Stimulated activated effector memory CD8-positive, alpha-beta T cell treated with anti-CD3 and anti-CD28 coated beads, Interleukin-12 subunit alpha, Interleukin-12 subunit beta, amount 100 ng/mL, for 72 hours (primary cell): ENCODE measurements at regions not wholly inside any gene's neighbourhood (a gene's known extent, or its start where the extent isn't known, plus 50 kb on each side); places are given as distances from the start of the nearest gene placed in this dataset.

ENCODE experiments used
- ATAC-seq: fragments of 150-1000 bp; cut with Tn5 transposase; 2 replicates; pipeline ENCODE4 v1.10.0; 2021
- DNase-seq, 2 donors: peaks; one replicate each; pipeline ENCODE4 v3.0.0; 2021 to 2022; ENCODE audit warnings: low spot score in 2 of 2
- H3K27ac Mint-ChIP-seq: one replicate; pipeline ENCODE4 v1.8.0; 2022; ENCODE audit warnings: mild to moderate bottlenecking, mixed read lengths
- H3K36me3 Mint-ChIP-seq: one replicate; pipeline ENCODE4 v1.8.0; 2022; ENCODE audit warnings: mild to moderate bottlenecking, mixed read lengths
- H3K4me1 Mint-ChIP-seq: one replicate; pipeline ENCODE4 v1.8.0; 2022; ENCODE audit warnings: mixed read lengths
- H3K4me3 Mint-ChIP-seq: one replicate; pipeline ENCODE4 v1.8.0; 2022; ENCODE audit warnings: mild to moderate bottlenecking, mixed read lengths
- H3K9me3 Mint-ChIP-seq: one replicate; pipeline ENCODE4 v1.8.0; 2022; ENCODE audit warnings: mixed read lengths

- Mint-ChIP-seq H3K4me3 (no peak overlapping the region), H3K36me3 (no peaks in the 10 kb centered on the region), H3K27ac (no peak overlapping the region), H3K9me3 (no peaks in the 10 kb centered on the region), H3K4me1 (no peaks in the 10 kb centered on the region)
- ATAC-seq: no peak
- DNase-seq: no peak
These were observed 233.0 kb upstream of the ZNF32 start for GRCh38 chr10:43881657-43882056.

DNA sequence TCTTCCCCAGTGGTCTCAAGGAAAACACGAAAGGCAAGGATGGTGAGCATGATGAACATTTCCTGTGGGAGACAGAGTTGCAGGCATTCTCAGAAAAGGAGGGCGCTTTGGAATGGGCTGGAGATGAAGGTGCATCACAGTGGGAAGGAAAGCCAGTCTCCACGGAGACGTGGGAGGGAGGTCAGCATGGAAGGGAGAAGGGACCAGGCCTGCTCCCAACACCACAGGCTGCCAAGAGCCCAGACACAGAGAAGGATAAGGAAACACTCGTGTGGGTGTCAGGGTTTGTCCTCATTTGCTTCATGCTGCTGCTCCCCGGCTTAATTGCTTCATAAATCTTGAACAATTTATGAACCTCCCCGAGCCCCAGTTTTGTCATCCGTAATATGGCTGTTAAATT, 231.5 kb upstream of the ZNF32 start:
- Mint-ChIP-seq H3K27ac (no peak overlapping the region), H3K4me1 (no peaks in the 10 kb centered on the region), H3K9me3 (no peaks in the 10 kb centered on the region), H3K36me3 (no peaks in the 10 kb centered on the region), H3K4me3 (no peak overlapping the region)
- no peak for ATAC-seq
- no peak for DNase-seq

GRCh38 chr10:43879742-43880141, 231.1 kb upstream of the ZNF32 start:
- no peaks in the 10 kb centered on the region for H3K4me1 Mint-ChIP-seq
- no peak overlapping the region for H3K27ac Mint-ChIP-seq
- H3K36me3 Mint-ChIP-seq: no peaks in the 10 kb centered on the region
- H3K4me3 Mint-ChIP-seq: no peak overlapping the region
- ATAC-seq: no peak
- no peaks in the 10 kb centered on the region for H3K9me3 Mint-ChIP-seq
- DNase-seq: no peak

GRCh38 chr10:43879162-43879561, 230.5 kb upstream of the ZNF32 start:
- Mint-ChIP-seq H3K9me3 (no peaks in the 10 kb centered on the region), H3K36me3 (no peaks in the 10 kb centered on the region), H3K27ac (no peak overlapping the region), H3K4me1 (no peaks in the 10 kb centered on the region), H3K4me3 (no peak overlapping the region)
- no peak for DNase-seq
- ATAC-seq: no peak

DNA sequence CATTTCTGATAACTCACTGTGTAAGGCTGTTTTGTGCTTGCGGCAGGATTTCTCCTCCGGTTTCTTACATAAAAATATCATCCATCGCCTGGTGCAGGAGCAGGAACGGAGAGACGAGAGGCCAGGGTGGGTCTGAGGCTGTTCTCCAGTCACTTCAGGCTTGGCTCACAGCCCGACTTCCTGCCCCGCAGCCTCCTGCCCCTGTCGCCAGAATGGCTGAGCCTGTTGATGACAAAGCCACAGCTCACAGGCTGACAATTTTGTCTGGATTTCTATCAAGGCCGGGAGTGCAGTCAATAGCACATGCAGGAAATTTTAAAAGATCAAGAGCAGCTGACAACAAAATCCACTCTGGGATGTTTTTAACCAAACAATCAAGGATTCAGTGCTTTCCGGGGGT, 229.7 kb upstream of the ZNF32 start:
- no peak overlapping the region for H3K27ac Mint-ChIP-seq
- H3K4me3 Mint-ChIP-seq: no peak overlapping the region
- no peaks in the 10 kb centered on the region for H3K9me3 Mint-ChIP-seq
- DNase-seq: no peak
- no peaks in the 10 kb centered on the region for H3K4me1 Mint-ChIP-seq
- H3K36me3 Mint-ChIP-seq: no peaks in the 10 kb centered on the region
- ATAC-seq: no peak

- ATAC-seq: no peak
- no peak for DNase-seq
- H3K36me3 Mint-ChIP-seq: no peaks in the 10 kb centered on the region
- H3K4me1 Mint-ChIP-seq: no peaks in the 10 kb centered on the region
- no peaks in the 10 kb centered on the region for H3K9me3 Mint-ChIP-seq
- H3K27ac Mint-ChIP-seq: no peak overlapping the region
- H3K4me3 Mint-ChIP-seq: no peak overlapping the region
These were observed 228.3 kb upstream of the ZNF32 start for GRCh38 chr10:43876976-43877375.

DNA sequence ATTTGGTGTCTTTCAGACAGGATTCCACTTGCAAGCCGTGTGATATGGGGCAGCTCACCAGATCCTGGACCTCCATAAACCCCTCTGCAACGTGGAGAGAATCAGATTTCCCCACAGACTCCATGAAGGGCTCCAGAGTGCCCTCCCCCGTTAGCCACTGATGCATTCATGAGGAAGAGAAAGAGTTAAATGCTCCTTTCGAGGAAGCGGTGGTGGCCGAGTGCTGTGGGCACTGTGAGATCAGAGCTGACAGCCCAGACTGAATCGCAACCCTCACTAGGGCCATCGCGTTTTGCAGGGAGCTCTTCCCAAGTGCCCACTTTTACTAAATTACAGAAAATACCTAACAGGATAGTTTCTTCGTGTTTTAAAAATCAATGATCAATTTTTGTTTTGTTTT, 226.3 kb upstream of the ZNF32 start:
- ATAC-seq: no peak
- no peak overlapping the region for H3K4me3 Mint-ChIP-seq
- H3K27ac Mint-ChIP-seq: no peak overlapping the region
- H3K9me3 Mint-ChIP-seq: no peaks in the 10 kb centered on the region
- H3K4me1 Mint-ChIP-seq: no peaks in the 10 kb centered on the region
- H3K36me3 Mint-ChIP-seq: no peaks in the 10 kb centered on the region
- no peak for DNase-seq

- Mint-ChIP-seq H3K27ac (no peak overlapping the region), H3K9me3 (no peaks in the 10 kb centered on the region), H3K4me3 (no peak overlapping the region), H3K36me3 (no peaks in the 10 kb centered on the region), H3K4me1 (no peaks in the 10 kb centered on the region)
- ATAC-seq (no peak), DNase-seq (no peak)
These were observed 225.0 kb upstream of the ZNF32 start for GRCh38 chr10:43873717-43874116.

DNA sequence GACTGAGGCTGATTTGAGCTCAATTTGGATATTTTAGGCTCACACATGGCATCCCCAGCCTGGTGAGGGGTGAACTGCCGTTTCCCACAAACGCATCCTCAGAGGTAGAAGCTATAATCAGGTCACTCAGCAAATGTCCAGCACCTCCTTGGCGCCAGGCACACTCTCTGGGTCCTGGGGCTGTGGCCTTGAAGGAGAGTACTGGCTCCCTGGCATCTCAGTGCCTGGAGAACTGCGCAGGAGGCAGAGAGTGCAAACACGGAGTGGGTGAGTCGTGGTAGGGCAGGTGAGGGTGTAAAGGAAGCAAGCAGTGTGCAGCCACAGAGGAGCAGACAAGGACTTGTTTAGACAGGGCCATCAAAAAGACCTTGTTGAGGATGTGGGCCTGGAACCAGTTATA, 224.0 kb upstream of the ZNF32 start:
- ATAC-seq: no peak
- DNase-seq: no peak
- H3K4me3 Mint-ChIP-seq: no peak overlapping the region
- H3K9me3 Mint-ChIP-seq: no peaks in the 10 kb centered on the region
- no peak overlapping the region for H3K27ac Mint-ChIP-seq
- no peaks in the 10 kb centered on the region for H3K4me1 Mint-ChIP-seq
- H3K36me3 Mint-ChIP-seq: no peaks in the 10 kb centered on the region

DNA sequence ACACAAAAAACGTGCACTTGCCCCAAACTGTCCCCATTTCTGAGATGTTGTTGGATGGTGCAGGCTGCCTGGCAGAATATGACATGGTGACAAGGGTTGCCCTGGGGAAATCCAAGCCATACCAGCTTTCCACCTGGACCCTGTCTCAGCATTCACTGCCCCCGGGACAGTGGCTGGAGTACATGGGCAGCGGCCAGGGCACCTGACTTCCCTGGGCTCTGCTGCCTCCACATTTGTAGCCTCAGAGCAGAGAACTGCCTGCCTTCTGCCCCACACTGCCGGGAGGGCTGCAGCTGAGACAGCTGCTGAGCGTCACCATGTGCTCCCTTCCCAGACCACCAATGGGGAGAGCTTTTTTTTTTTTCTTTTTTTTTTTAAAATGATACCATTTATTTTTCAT, 222.9 kb upstream of the ZNF32 start:
- H3K4me3 Mint-ChIP-seq: no peak overlapping the region
- no peaks in the 10 kb centered on the region for H3K9me3 Mint-ChIP-seq
- H3K27ac Mint-ChIP-seq: no peak overlapping the region
- no peaks in the 10 kb centered on the region for H3K4me1 Mint-ChIP-seq
- ATAC-seq: no peak
- H3K36me3 Mint-ChIP-seq: no peaks in the 10 kb centered on the region
- no peak for DNase-seq

- ATAC-seq (peak; percentile 8), DNase-seq (no peak)
These were observed 222.3 kb upstream of the ZNF32 start for GRCh38 chr10:43870968-43871439.

DNA sequence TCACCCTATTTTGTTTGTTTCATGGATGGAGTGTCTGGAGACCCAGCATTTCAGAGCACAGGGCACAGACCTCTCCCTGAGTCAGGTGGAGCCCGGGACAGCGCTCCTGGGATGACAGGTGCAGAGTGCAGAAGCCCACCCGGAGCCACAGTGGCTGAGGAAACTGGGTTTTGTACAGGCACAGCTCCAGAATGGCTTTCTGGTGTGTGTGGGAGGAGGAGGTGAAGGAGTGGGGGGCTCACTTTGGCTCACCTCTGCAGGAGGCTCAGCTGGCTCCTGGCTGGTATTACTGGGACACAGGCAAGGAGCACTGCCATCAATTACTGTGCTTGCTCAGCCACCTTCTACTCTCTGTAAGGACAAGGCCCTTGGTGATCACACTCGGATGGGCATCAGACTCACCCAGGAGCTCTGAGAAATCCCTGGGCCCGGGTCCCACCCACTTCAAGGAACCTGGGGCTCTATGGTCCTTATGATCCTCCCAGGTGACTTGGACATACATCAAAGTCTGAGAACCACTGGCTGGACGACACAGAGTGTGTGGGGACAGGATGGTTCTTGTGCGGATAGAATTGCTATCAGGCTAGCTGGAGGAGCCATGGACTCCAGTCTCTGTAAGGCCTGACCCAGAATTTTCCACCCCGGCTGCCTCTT, 221.1 kb upstream of the ZNF32 start:
- H3K9me3 Mint-ChIP-seq: no peaks in the 10 kb centered on the region
- H3K4me1 Mint-ChIP-seq: no peaks in the 10 kb centered on the region
- no peak overlapping the region for H3K4me3 Mint-ChIP-seq
- DNase-seq: no peak
- no peak overlapping the region for H3K27ac Mint-ChIP-seq
- H3K36me3 Mint-ChIP-seq: no peaks in the 10 kb centered on the region
- no peak for ATAC-seq

More at GRCh38 chr10:43870968-43871439, 222.3 kb upstream of the ZNF32 start:
- no peak overlapping the region for H3K27ac Mint-ChIP-seq
- H3K36me3 Mint-ChIP-seq: no peaks in the 10 kb centered on the region
- no peaks in the 10 kb centered on the region for H3K9me3 Mint-ChIP-seq
- no peaks in the 10 kb centered on the region for H3K4me1 Mint-ChIP-seq
- no peak overlapping the region for H3K4me3 Mint-ChIP-seq

DNA sequence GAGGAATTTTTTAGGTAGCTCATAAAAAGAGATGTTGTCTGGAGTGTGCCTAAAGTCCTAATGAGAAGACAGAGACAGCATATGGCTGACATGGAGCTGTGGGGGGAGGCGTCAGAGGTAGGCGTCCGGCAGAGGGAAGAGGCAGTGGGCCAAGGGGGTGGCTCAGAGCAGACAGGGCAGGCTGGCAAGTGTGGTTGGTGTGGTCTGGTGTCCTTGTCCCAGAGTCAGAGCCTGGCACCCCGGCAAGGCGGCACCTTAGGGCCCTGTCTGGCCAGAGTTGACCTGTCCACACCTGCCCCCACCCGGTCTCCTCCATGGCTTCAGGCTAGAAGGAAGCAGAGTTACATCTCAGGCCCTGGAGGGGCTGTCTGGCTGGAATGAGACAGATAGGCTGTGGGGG, 220.3 kb upstream of the ZNF32 start:
- DNase-seq (no peak), ATAC-seq (no peak)
- H3K36me3 Mint-ChIP-seq: no peaks in the 10 kb centered on the region
- H3K4me3 Mint-ChIP-seq: no peak overlapping the region
- H3K4me1 Mint-ChIP-seq: no peaks in the 10 kb centered on the region
- H3K27ac Mint-ChIP-seq: no peak overlapping the region
- H3K9me3 Mint-ChIP-seq: no peaks in the 10 kb centered on the region

GRCh38 chr10:43867667-43868565, 219.2 kb upstream of the ZNF32 start:
- no peaks in the 10 kb centered on the region for H3K9me3 Mint-ChIP-seq
- H3K27ac Mint-ChIP-seq: no peak overlapping the region
- no peaks in the 10 kb centered on the region for H3K36me3 Mint-ChIP-seq
- H3K4me1 Mint-ChIP-seq: no peaks in the 10 kb centered on the region
- DNase-seq (no peak), ATAC-seq (no peak)
- H3K4me3 Mint-ChIP-seq: no peak overlapping the region

DNA sequence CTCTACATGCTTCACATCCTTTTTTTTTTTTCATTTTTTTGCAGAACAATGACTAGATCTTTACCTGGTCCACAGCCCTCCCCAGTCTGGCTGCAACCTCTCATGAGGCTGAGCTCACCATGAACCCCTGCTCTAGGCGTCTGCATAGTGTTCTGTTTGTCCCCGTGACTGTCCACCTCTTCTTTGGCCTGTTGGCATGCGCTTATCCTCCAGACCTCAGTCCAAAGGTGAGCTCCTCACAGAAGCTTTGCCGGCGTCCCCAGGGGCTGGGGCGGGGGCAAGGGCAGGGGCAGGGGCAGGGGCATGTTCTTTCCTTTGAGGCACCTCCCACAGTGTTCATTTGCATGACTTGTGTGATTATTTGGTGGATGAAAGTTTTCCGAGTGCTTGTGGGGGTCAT, 218.4 kb upstream of the ZNF32 start:
- no peak for DNase-seq
- no peak for ATAC-seq
- H3K4me1 Mint-ChIP-seq: peaks cover 4% of the 10 kb centered on the region
- no peaks in the 10 kb centered on the region for H3K9me3 Mint-ChIP-seq
- H3K27ac Mint-ChIP-seq: no peak overlapping the region
- no peak overlapping the region for H3K4me3 Mint-ChIP-seq
- no peaks in the 10 kb centered on the region for H3K36me3 Mint-ChIP-seq

DNA sequence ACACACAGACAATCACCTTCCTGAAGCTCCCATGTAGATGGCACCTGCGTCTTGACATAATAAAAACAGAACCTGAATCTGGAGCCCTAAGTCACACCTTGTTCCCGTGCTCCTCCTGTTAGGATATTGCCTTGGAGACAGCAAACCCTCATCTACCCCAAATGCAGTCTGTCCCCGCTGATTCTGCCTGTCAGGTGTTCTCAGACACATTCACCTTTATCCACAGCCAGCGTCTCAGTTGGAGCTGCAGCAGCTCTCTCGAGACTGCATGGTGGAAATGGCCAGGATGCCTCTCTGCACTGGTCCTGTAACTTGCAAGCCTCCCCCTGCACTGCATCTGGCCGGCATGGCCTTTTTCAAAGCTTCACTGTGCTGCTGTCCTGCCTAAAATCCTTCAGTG, 218.0 kb upstream of the ZNF32 start:
- H3K4me1 Mint-ChIP-seq: peaks cover 7% of the 10 kb centered on the region
- no peaks in the 10 kb centered on the region for H3K36me3 Mint-ChIP-seq
- no peak for ATAC-seq
- H3K9me3 Mint-ChIP-seq: no peaks in the 10 kb centered on the region
- H3K4me3 Mint-ChIP-seq: no peak overlapping the region
- H3K27ac Mint-ChIP-seq: no peak overlapping the region
- no peak for DNase-seq
